Activated CD4-positive, alpha-beta T cell treated with anti-CD3 and anti-CD28 coated beads, Interleukin-2, amount 10 ng/mL, durations not matched to agents 24 days and 14 days (primary cell): ENCODE measurements at regions not wholly inside any gene's neighbourhood (a gene's known extent, or its start where the extent isn't known, plus 50 kb on each side); places are given as distances from the start of the nearest gene placed in this dataset.

Source experiments
- DNase-seq: peaks from one replicate; pipeline ENCODE4 v3.0.0; 2022
- H3K27ac Mint-ChIP-seq: one replicate; pipeline ENCODE4 v1.8.0; 2022; ENCODE audit warnings: mild to moderate bottlenecking, mixed read lengths
- H3K27me3 Mint-ChIP-seq: one replicate; pipeline ENCODE4 v1.8.0; 2022; ENCODE audit warnings: mixed read lengths
- H3K36me3 Mint-ChIP-seq: one replicate; pipeline ENCODE4 v1.8.0; 2022; ENCODE audit warnings: low read depth, mild to moderate bottlenecking, mixed read lengths
- H3K4me1 Mint-ChIP-seq: one replicate; pipeline ENCODE4 v1.8.0; 2021; ENCODE audit warnings: mixed read lengths
- H3K4me3 Mint-ChIP-seq: one replicate; pipeline ENCODE4 v1.8.0; 2022; ENCODE audit warnings: mild to moderate bottlenecking, moderate library complexity, mixed read lengths
- H3K9me3 Mint-ChIP-seq: one replicate; pipeline ENCODE4 v1.8.0; 2021; ENCODE audit warnings: mixed read lengths
- intact Hi-C: fragments of 100-400 bp; cut with micrococcal nuclease; formaldehyde crosslinking; loops from one replicate; pipeline ENCODE4 v1.15.1; 2023

DNA sequence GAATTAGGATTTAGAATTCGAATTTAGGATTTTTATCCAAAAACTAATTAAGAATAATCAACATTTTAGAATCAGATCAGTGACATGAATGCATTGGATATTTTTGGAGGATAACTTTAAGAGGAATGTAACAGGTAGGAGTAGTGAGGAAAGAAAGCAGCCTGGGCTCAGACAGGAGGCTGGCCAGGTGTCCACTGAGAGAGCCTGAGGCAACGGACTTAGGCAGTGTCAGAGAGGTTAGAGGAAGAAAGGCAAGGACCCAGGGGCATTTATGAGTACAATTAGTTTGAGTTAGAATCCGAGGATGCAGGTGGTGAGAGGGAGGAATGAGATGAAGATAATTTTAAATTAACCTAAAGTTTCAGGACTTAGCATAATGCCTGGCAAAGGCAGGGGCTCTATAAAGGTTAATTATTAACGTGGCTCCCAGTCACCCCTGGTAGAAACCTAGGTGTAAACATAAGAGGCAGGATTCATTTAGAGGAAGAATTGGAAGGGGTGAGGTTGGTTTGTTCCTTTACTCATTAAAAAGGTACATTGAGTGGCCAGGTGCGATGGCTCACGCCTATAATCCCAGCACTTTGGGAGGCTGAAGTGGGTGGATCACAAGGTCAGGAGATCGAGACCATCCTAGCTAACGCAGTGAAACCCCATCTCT, 507.1 kb downstream of the TMEM182 start:
- no peak for DNase-seq
- Mint-ChIP-seq H3K36me3 (no peaks in the 10 kb centered on the region), H3K27ac (no peak overlapping the region), H3K4me3 (no peak overlapping the region), H3K27me3 (no peaks in the 10 kb centered on the region), H3K4me1 (no peaks in the 10 kb centered on the region), H3K9me3 (peaks cover 19% of the 10 kb centered on the region)
- intact Hi-C loops = no loop called here

DNA sequence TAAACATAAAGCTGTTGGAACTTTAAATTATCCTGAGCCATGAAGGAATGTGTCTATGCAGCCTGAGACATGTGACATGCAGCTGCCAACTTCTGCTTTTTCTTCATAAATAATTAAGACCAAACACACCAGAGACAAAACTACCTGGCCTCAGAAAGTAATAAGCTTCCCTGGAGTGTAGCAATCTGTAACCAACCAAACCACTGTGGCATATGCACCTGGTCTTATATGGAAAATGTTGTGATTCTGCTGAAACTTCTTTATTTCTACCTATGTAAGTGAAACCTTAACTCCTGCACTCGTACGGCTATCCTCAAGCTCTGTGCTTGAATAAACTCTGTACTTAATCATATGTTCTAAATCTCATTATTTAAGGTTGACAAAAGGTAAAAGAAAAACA, 515.0 kb downstream of the TMEM182 start:
- no peaks in the 10 kb centered on the region for H3K4me1 Mint-ChIP-seq
- no peaks in the 10 kb centered on the region for H3K27me3 Mint-ChIP-seq
- no peaks in the 10 kb centered on the region for H3K9me3 Mint-ChIP-seq
- H3K27ac Mint-ChIP-seq = no peak overlapping the region
- no peaks in the 10 kb centered on the region for H3K36me3 Mint-ChIP-seq
- DNase-seq = no peak
- intact Hi-C loops = no loop called here
- H3K4me3 Mint-ChIP-seq = no peak overlapping the region

DNA sequence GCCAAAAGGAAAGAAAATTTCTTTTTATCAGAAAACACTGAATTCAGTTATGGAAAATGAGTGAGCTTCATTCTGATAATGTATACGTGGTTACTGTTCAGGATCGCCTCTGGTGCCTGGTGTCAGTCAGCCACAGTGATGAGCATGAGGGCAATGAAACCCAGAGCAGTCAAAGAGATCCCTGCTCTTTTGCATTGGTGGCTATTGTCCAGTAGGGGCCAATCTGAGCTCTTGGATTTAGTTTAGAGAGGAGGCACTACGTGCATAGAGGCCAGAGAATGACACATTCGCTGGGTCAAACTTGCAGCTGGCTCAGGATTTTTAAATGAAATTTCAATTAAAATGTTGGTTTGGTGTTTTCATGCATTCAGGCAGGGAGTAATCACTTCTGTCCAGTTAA, 522.9 kb downstream of the TMEM182 start:
- Mint-ChIP-seq H3K27ac (no peak overlapping the region), H3K27me3 (no peaks in the 10 kb centered on the region), H3K4me3 (no peak overlapping the region), H3K4me1 (no peaks in the 10 kb centered on the region), H3K36me3 (no peaks in the 10 kb centered on the region), H3K9me3 (no peaks in the 10 kb centered on the region)
- DNase-seq = no peak
- intact Hi-C loops = no loop called here

DNA sequence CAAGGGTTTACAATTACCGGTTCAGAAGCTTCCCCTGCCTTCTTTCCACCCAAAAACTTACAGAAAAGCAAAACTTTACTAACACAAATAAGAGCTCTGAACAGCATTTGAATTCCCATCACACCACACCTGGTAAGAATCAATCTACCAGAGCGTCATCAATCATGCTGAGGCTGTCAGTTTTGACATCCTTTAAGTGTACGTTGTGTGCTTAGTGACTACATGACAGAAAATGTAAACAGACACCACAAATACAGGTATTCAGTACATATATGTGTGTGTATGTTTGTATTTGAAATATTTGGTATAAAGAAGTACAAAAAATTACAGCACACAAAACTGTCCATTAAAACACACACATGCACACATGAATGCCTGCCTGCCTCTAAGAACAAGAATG, 523.5 kb downstream of the TMEM182 start:
- Mint-ChIP-seq H3K9me3 (no peaks in the 10 kb centered on the region), H3K27me3 (no peaks in the 10 kb centered on the region), H3K4me3 (no peak overlapping the region), H3K27ac (no peak overlapping the region), H3K4me1 (no peaks in the 10 kb centered on the region), H3K36me3 (no peaks in the 10 kb centered on the region)
- no peak for DNase-seq
- intact Hi-C loops = no loop called here

DNA sequence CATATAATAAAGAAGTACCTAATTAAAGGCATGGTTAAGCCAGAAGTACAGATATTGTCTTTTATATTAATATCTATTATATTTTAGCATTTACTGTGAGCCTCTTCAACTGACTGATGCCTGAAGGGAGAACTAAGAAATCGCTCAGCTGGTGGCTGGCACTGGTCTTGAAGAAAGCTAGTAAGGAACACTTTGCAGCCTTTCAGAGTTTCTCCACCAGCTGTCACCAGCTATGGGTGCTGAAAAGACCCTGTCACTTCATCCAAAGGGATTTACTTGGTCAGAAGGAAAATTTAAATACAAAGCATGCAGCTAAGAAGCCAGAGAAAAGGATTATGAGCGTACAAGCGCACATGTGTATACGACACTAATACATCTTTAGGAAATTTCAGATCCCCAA, 525.9 kb downstream of the TMEM182 start:
- H3K27me3 Mint-ChIP-seq = no peaks in the 10 kb centered on the region
- H3K36me3 Mint-ChIP-seq = no peaks in the 10 kb centered on the region
- no peak overlapping the region for H3K4me3 Mint-ChIP-seq
- DNase-seq = no peak
- intact Hi-C loops = no loop called here
- H3K27ac Mint-ChIP-seq = no peak overlapping the region
- H3K4me1 Mint-ChIP-seq = no peaks in the 10 kb centered on the region
- H3K9me3 Mint-ChIP-seq = no peaks in the 10 kb centered on the region

DNA sequence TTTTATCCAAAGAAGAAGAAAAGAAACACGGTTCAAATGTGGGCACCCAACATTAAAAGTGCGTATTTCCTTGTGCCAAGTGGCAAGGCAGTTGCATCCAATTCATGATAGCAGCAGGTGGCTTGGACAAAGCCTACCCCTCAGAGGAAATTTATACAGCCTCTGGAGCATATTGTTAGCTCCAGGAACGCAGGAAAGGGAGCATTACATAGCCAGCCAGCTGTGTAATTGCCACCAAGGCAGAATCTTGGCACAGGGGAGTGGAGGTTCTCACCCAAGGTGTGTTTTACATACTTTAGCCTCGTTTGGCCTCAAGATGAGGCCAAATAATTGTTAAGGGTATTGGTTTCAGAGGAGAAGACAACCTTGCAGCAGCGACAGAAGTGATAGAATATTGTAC, 526.9 kb downstream of the TMEM182 start:
- Mint-ChIP-seq H3K27me3 (no peaks in the 10 kb centered on the region), H3K36me3 (no peaks in the 10 kb centered on the region), H3K4me3 (no peak overlapping the region), H3K27ac (no peak overlapping the region), H3K9me3 (no peaks in the 10 kb centered on the region), H3K4me1 (no peaks in the 10 kb centered on the region)
- no peak for DNase-seq
- intact Hi-C loops = no loop called here

DNA sequence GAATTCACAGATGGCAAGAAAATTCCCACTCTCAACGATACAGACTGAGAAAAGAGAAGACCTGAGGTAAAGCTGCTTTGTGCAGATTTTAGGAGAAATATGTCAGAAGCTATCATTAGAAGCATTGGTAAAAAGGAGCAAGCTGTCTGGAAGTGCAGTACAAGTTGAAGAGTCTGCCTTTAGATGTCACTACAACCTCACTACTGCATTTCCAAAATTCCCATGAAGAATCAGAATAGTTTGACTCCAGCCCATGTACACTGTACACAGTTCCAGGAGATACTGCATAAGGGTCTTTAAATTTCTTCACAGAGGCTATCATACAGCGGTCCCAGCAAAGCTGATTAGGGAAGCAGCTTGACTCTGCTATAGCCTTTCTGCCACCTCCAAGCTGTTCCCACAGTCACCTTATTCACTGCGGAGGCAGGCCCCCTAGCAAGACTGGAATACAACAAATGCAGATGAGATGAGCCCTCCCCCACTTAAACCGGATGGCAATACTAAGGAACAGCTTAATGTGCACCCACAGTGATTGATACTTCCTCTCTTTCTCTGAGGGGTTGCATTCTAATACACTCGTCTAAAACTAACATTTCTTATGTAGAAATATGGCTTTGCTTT, 527.4 kb downstream of the TMEM182 start:
- Mint-ChIP-seq H3K9me3 (no peaks in the 10 kb centered on the region), H3K36me3 (no peaks in the 10 kb centered on the region), H3K4me3 (no peak overlapping the region), H3K27ac (no peak overlapping the region), H3K4me1 (no peaks in the 10 kb centered on the region), H3K27me3 (no peaks in the 10 kb centered on the region)
- intact Hi-C loops = no loop called here
- no peak for DNase-seq

DNA sequence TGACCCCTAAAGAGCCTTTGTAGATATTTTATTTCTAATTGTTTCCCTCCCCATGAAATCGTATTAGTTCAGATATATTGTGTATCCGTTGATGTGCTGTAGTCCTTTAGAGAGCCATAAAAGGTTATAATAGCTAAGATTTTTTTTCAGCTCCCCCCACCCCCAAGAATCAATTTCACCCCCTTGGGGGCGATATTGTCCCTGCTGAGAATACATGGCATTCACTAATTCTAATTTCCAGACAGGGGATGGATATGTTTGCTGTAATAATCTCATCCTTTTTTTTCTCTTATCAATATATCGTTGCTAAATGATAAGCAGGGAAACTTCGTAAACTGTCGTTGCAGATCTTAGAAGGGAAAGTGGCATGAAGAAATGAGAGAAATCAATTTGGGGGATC, 530.7 kb downstream of the TMEM182 start:
- Mint-ChIP-seq H3K4me3 (no peak overlapping the region), H3K27me3 (no peaks in the 10 kb centered on the region), H3K9me3 (no peaks in the 10 kb centered on the region), H3K36me3 (no peaks in the 10 kb centered on the region), H3K27ac (no peak overlapping the region), H3K4me1 (no peaks in the 10 kb centered on the region)
- no peak for DNase-seq
- intact Hi-C loops = no loop called here

DNA sequence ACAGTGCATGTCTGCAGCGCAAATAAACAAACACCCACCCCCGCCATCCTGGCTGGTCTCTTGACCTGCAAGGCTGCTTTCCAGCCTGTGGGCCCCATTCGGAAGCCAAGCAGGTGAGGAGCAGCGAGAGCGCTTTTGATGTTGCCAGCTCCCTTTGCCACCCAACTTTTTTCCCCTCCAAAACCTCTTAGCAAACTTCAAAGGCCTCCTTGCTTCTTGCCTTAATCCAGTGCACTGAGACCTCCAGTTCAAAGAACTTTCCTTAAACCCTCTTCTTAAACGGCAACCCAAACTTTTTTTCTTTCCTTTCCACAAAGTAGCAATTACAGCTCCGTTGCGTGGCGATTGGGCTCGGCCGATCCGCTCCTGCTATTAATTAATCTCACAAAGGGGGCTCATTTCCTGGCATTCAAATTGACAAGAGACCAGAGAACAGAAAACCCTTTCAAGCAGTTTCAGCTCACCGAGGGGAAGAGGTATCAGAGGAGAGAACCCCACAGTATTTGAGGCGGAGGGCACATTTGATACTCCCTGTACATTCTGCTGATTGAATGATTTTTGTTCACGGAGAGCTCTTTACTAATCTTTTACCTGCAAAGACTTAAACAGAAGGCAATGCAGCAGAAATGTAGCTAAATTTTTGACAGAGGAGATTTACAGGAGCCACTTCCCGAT, 531.4 kb downstream of the TMEM182 start:
- DNase-seq = no peak
- intact Hi-C loops = no loop called here
- Mint-ChIP-seq H3K9me3 (no peaks in the 10 kb centered on the region), H3K27me3 (no peaks in the 10 kb centered on the region), H3K4me3 (no peak overlapping the region), H3K4me1 (no peaks in the 10 kb centered on the region), H3K36me3 (no peaks in the 10 kb centered on the region), H3K27ac (no peak overlapping the region)

DNA sequence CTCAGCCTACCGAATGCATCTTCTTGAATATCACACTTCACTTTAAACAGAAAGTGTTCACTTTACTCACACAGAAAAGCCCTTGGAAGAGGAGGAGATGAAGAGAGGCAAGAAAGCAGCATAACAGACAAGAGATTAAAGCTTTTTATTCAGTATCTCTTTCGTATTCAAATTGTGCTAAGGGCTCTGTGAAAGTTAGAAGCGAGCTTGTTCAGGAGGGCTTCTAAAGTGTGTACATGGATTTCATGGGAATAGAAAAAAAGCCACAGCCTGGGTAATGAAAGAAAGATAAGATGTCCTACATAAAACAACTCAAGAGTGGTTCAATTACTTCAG, 531.9 kb downstream of the TMEM182 start:
- DNase-seq = no peak
- H3K9me3 Mint-ChIP-seq = no peaks in the 10 kb centered on the region
- no peaks in the 10 kb centered on the region for H3K27me3 Mint-ChIP-seq
- H3K36me3 Mint-ChIP-seq = no peaks in the 10 kb centered on the region
- H3K27ac Mint-ChIP-seq = no peak overlapping the region
- no peaks in the 10 kb centered on the region for H3K4me1 Mint-ChIP-seq
- no peak overlapping the region for H3K4me3 Mint-ChIP-seq
- intact Hi-C loops = no loop called here

DNA sequence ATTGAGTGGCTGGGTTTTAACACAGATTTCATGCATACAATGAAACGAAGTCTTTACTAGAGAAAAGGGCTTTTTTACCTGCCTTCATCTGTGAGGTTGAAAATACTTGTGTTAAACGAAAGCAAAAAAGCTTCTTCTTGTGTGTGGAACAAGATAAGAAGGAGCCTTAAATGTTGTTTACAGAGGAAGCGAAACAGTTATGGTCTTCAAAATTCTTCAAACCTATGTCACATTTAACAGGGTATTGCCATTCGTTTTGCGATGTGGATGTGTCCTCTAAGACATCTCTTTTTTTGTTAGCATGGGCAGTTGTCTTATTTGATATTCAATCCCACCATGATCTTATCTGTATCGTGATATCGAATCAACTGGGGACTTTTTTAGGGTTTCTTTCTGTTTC, 532.6 kb downstream of the TMEM182 start:
- Mint-ChIP-seq H3K4me3 (no peak overlapping the region), H3K36me3 (no peaks in the 10 kb centered on the region), H3K4me1 (no peaks in the 10 kb centered on the region), H3K9me3 (no peaks in the 10 kb centered on the region), H3K27me3 (no peaks in the 10 kb centered on the region), H3K27ac (no peak overlapping the region)
- intact Hi-C loops = no loop called here
- DNase-seq = no peak

DNA sequence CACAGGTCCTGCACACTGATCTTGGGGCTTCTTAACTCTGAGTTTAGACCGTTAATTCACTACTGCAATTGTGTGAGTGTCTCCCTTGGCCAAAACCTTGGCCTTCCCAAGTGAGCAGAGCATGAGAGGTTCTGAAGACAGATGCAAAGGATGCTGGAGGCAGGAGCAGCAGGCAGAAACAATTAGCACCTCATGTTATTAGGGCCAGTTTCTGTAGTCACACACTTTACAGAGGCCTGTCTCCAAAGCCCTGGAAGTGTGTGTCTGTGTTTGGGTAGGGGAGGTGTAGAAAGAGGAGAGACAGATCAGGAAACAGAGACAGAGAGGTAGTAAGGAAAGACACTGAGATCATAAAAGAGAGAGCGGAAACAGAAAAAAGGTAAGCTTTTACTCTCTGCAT, 533.8 kb downstream of the TMEM182 start:
- Mint-ChIP-seq H3K9me3 (no peaks in the 10 kb centered on the region), H3K27ac (no peak overlapping the region), H3K27me3 (no peaks in the 10 kb centered on the region), H3K36me3 (no peaks in the 10 kb centered on the region), H3K4me3 (no peak overlapping the region), H3K4me1 (no peaks in the 10 kb centered on the region)
- no peak for DNase-seq
- intact Hi-C loops = no loop called here

DNA sequence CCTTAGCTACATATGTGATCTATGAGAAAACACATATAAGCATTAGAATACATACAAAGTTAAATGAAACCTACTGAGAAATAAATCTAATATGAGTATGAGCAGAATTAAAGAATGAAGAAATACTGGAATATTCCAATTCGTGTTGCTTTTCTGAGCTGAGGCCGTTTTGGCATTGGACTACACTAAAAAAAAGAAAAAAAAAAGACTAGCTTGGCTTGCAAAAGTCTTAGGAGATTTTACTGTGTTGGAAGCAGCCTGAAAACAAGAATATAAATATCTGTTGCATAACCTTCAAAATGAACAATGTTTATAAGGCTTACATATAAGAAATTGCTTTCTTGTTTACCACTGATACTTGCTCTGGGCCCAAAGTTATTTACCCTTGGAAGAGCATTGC, 562.8 kb downstream of the TMEM182 start:
- no peaks in the 10 kb centered on the region for H3K4me1 Mint-ChIP-seq
- H3K36me3 Mint-ChIP-seq = no peaks in the 10 kb centered on the region
- DNase-seq = no peak
- no peak overlapping the region for H3K4me3 Mint-ChIP-seq
- no peaks in the 10 kb centered on the region for H3K9me3 Mint-ChIP-seq
- H3K27ac Mint-ChIP-seq = no peak overlapping the region
- no peaks in the 10 kb centered on the region for H3K27me3 Mint-ChIP-seq
- intact Hi-C loops = no loop called here

DNA sequence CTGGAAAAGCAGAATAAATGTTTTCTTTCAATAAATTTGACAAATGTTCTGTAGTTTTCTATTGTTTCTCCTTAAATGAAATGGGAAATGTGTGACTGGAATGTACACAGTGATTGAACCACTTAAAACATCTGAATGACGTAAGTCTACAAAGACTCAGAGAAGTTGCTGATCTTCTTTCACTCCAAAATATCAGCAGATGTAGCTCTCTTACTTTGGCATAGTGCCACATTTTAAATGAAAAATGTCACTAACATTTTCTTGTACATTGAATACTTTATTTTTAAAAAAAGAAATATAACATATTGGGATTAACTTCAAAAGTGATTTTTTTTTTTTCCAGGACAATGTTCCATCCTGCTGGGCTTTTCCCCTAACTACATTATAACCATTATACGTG, 565.6 kb downstream of the TMEM182 start:
- Mint-ChIP-seq H3K9me3 (no peaks in the 10 kb centered on the region), H3K27me3 (no peaks in the 10 kb centered on the region), H3K4me1 (no peaks in the 10 kb centered on the region), H3K27ac (no peak overlapping the region), H3K4me3 (no peak overlapping the region), H3K36me3 (no peaks in the 10 kb centered on the region)
- intact Hi-C loops = no loop called here
- DNase-seq = no peak

DNA sequence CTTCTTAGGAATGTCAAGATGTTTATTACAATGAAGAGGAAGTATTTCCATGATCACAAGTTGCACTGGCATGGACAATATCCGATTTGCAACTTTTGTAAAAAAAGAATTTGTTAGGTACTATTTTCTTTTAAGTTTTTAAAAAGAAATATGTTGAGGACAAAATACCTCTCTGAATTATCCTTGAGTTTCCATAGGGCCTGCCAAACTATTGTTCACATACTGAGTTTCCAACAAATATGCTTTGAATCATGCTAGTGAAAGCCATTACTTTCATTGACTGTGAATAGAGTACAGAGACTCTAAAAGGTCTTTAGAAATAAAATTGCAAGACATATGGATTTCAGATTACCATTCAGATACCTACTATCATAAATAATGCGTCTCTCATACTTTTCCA, 566.1 kb downstream of the TMEM182 start:
- intact Hi-C loops = no loop called here
- H3K27me3 Mint-ChIP-seq = no peaks in the 10 kb centered on the region
- no peaks in the 10 kb centered on the region for H3K9me3 Mint-ChIP-seq
- DNase-seq = no peak
- no peak overlapping the region for H3K4me3 Mint-ChIP-seq
- no peaks in the 10 kb centered on the region for H3K36me3 Mint-ChIP-seq
- H3K27ac Mint-ChIP-seq = no peak overlapping the region
- H3K4me1 Mint-ChIP-seq = no peaks in the 10 kb centered on the region
